Sigmoid colon (tissue), 4 donors: ENCODE measurements at regions not wholly inside any gene's neighbourhood (a gene's known extent, or its start where the extent isn't known, plus 50 kb on each side); places are given as distances from the start of the nearest gene placed in this dataset.

Experiments
- CTCF ChIP-seq, 4 experiments: fragments of 450-650 bp in 3 of 4; fragments of 200-600 bp in 1 of 4; IDR thresholded peaks; one replicate each; pipeline ENCODE4 v1.5.1; 2016 to 2019; ENCODE audit warnings: antibody characterized with exemption in 4 of 4, mild to moderate bottlenecking in 3 of 4, moderate library complexity in 2 of 4
- EP300 ChIP-seq, 4 donors: sonication (generic); formaldehyde crosslinking; IDR thresholded peaks; one replicate each; pipeline ENCODE4 v1.6.1; 2017; ENCODE audit warnings: antibody characterized with exemption in 4 of 4
- POLR2A ChIP-seq, 2 donors: fragments of 450-650 bp; IDR thresholded peaks; one replicate each; pipeline ENCODE4 v1.6.1; 2016; ENCODE audit warnings: antibody characterized with exemption in 2 of 2, mild to moderate bottlenecking in 2 of 2, moderate library complexity in 2 of 2
- POLR2AphosphoS5 ChIP-seq, 4 donors: sonication (generic); formaldehyde crosslinking; IDR thresholded peaks; one replicate each; pipeline ENCODE4 v1.6.1; 2017; ENCODE audit warnings: antibody characterized with exemption in 4 of 4

GRCh38 chr6:81988871-81989270, 236.4 kb upstream of the TENT5A start:
- TF ChIP-seq POLR2A (IDR thresholded peaks at IDR 0.05) = no peak
- TF ChIP-seq CTCF (IDR thresholded peaks at IDR 0.05) = no peak
- no peak for TF ChIP-seq EP300 (IDR thresholded peaks at IDR 0.05)
- TF ChIP-seq POLR2AphosphoS5 (IDR thresholded peaks at IDR 0.05) = no peak
